Esophagus muscularis mucosa (tissue), 4 donors: ENCODE measurements at regions not wholly inside any gene's neighbourhood (a gene's known extent, or its start where the extent isn't known, plus 50 kb on each side); places are given as distances from the start of the nearest gene placed in this dataset.
"Not testable (repeated sequence)": the region's sequence is repeated elsewhere in the genome, so short reads cannot be mapped to it uniquely, and the experiment has no call there.

Experiments
- DNase-seq: peaks from one replicate; pipeline ENCODE4 v3.0.0-alpha.2; 2017; ENCODE audit errors: extremely low spot score
- H3K27ac ChIP-seq, 4 donors: fragments of 200-600 bp; sonication (generic); replicated peaks in 1 of 4; 1 replicate in 3 of 4; 2 replicates in 1 of 4; pipeline ENCODE4 v1.5.1; 2016 to 2019; ENCODE audit warnings: mild to moderate bottlenecking in 1 of 4
- H3K27me3 ChIP-seq, 4 donors: fragments of 200-600 bp; sonication (generic); one replicate each; pipeline versions ENCODE4 v1.5.1 to v1.6.0; 2016 to 2019
- H3K36me3 ChIP-seq, 4 donors: fragments of 200-600 bp; sonication (generic); one replicate each; pipeline ENCODE4 v1.5.1; 2016 to 2019
- H3K4me1 ChIP-seq, 4 donors: fragments of 200-600 bp; sonication (generic); one replicate each; pipeline ENCODE4 v1.5.1; 2016 to 2019
- H3K4me3 ChIP-seq, 4 donors: fragments of 200-600 bp; sonication (generic); 1 replicate in 2 of 4; 2 replicates in 2 of 4; pipeline ENCODE4 v1.5.1; 2016 to 2019; ENCODE audit warnings: mild to moderate bottlenecking in 4 of 4, moderate library complexity in 1 of 4
- H3K9me3 ChIP-seq, 4 donors: fragments of 200-600 bp; sonication (generic); 1 replicate in 3 of 4; 2 replicates in 1 of 4; pipeline ENCODE4 v1.5.1; 2016 to 2019
- CTCF ChIP-seq, 3 experiments: fragments of 200-600 bp in 2 of 3; fragments of 450-650 bp in 1 of 3; sonication (generic) in 2 of 3; IDR thresholded peaks; one replicate each; pipeline ENCODE4 v1.5.1; 2017 to 2019; ENCODE audit warnings: antibody characterized with exemption in 3 of 3, mild to moderate bottlenecking in 2 of 3, moderate library complexity in 1 of 3
- EP300 ChIP-seq: sonication (generic); formaldehyde crosslinking; IDR thresholded peaks from one replicate; pipeline ENCODE4 v1.6.1; 2017; ENCODE audit warnings: antibody characterized with exemption
- POLR2A ChIP-seq: fragments of 450-650 bp; IDR thresholded peaks from one replicate; pipeline ENCODE4 v1.6.1; 2017; ENCODE audit warnings: antibody characterized with exemption, moderate library complexity, mild to moderate bottlenecking, low read depth
- POLR2AphosphoS5 ChIP-seq, 2 donors: sonication (generic); formaldehyde crosslinking; IDR thresholded peaks; one replicate each; pipeline ENCODE4 v1.6.1; 2017; ENCODE audit warnings: antibody characterized with exemption in 2 of 2
- WGBS: methylation state at CpG from one replicate; pipeline ENCODE4 v1.1.5; 2018; 5-methylcytosine and 5-hydroxymethylcytosine counted together
- intact Hi-C: fragments of 100-400 bp; cut with DNase I; formaldehyde crosslinking; loops from one replicate; pipeline ENCODE4 v1.15.1; 2023

DNA sequence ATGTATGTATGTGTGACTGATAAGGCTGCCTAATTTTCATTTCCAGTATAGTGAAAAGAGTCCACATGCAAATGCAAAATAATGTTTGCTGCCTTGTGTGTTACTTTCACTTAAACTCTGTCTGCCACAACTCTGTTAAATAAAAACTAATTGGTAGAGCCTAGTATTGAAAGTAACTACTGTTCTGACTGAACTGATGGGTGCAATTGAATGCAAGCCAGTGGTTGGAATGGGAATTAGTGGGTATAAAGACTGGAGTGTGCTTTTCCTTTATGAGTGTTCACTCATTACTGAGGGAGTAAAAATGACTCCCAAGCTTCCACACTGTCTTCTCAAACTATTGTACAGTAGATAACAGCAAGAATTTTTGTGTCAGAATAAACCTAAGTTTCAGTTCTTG, 571.0 kb downstream of the TMTC2 start:
- Histone ChIP-seq H3K4me1 (no peaks in the 10 kb centered on the region), H3K27ac (no peak overlapping the region), H3K4me3 (no peak overlapping the region), H3K36me3 (no peaks in the 10 kb centered on the region), H3K27me3 (no peaks in the 10 kb centered on the region), H3K9me3 (no peaks in the 10 kb centered on the region)
- no peak for DNase-seq
- intact Hi-C loops = no loop called here
- no peak for TF ChIP-seq POLR2A
- no peak for TF ChIP-seq EP300
- TF ChIP-seq POLR2AphosphoS5 (IDR thresholded peaks at IDR 0.05) = no peak
- TF ChIP-seq CTCF (IDR thresholded peaks at IDR 0.05) = no peak

DNA sequence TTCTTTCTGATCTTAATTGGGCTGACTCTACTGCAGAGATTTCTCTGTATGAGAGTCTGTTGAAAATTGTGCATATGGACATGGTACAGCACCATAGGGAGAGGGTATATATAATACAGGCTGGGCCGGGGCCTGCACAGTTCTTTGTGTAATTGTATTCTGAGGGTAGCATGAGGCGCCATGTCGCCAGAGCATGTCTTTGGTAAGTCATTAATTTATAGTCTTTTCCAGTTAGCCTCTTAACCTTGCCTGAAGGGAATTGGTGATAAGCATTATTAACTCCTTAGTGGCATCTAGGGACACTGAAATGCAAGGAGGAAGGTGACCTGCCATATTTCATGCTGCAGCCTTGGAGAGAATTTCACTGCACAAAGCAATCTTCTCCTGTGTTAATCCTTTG, 569.9 kb downstream of the TMTC2 start:
- WGBS = 95% methylated on average over 3 of the region's 3 CpGs
- no peaks in the 10 kb centered on the region for H3K27me3 ChIP-seq
- no peaks in the 10 kb centered on the region for H3K4me1 ChIP-seq
- intact Hi-C loops = no loop called here
- no peak overlapping the region for H3K27ac ChIP-seq
- no peak for DNase-seq
- no peak overlapping the region for H3K4me3 ChIP-seq
- H3K9me3 ChIP-seq = no peaks in the 10 kb centered on the region
- TF ChIP-seq POLR2AphosphoS5 (IDR thresholded peaks at IDR 0.05) = no peak
- no peak for TF ChIP-seq CTCF (IDR thresholded peaks at IDR 0.05)
- TF ChIP-seq POLR2A = no peak
- TF ChIP-seq EP300 = no peak
- no peaks in the 10 kb centered on the region for H3K36me3 ChIP-seq

DNA sequence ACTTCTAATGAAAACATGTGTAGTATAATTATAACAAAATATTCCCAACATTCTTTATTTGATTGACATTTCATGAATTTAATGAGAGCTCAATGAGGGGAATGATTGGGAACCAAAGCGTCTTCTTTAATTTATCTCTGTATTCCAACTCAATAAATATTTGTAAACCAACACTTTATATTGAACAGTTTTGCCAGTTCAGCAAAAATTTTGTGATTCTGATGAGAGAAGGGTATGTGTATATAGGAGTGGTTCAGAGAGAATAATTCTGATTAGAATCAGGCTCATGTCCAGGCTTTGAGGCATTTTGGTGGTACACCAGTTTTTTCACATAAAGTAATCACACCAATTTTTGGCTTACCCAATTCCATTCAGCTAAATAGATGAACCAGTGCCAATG, 564.2 kb downstream of the TMTC2 start:
- Histone ChIP-seq H3K27me3 (no peaks in the 10 kb centered on the region), H3K4me1 (no peaks in the 10 kb centered on the region), H3K27ac (no peak overlapping the region), H3K4me3 (no peak overlapping the region), H3K36me3 (no peaks in the 10 kb centered on the region), H3K9me3 (no peaks in the 10 kb centered on the region)
- no peak for DNase-seq
- 86% methylated on average over 1 of the region's 1 CpG for WGBS
- intact Hi-C loops = no loop called here
- TF ChIP-seq CTCF (IDR thresholded peaks at IDR 0.05) (no peak), POLR2AphosphoS5 (IDR thresholded peaks at IDR 0.05) (no peak), EP300 (no peak), POLR2A (no peak)

GRCh38 chr12:83245156-83245555, 558.5 kb downstream of the TMTC2 start:
- H3K4me1 ChIP-seq = no peaks in the 10 kb centered on the region
- H3K27ac ChIP-seq = no peak overlapping the region
- TF ChIP-seq EP300 (no peak), POLR2AphosphoS5 (IDR thresholded peaks at IDR 0.05) (no peak), CTCF (IDR thresholded peaks at IDR 0.05) (no peak), POLR2A (no peak)
- H3K36me3 ChIP-seq = no peaks in the 10 kb centered on the region
- 77% methylated on average over 3 of the region's 3 CpGs for WGBS
- no peak overlapping the region for H3K4me3 ChIP-seq
- intact Hi-C loops = no loop called here
- no peaks in the 10 kb centered on the region for H3K9me3 ChIP-seq
- no peaks in the 10 kb centered on the region for H3K27me3 ChIP-seq
- no peak for DNase-seq

GRCh38 chr12:83244001-83244400, 557.3 kb downstream of the TMTC2 start:
- intact Hi-C loops = no loop called here
- Histone ChIP-seq H3K9me3 (no peaks in the 10 kb centered on the region), H3K36me3 (no peaks in the 10 kb centered on the region), H3K27me3 (no peaks in the 10 kb centered on the region), H3K27ac (no peak overlapping the region), H3K4me1 (no peaks in the 10 kb centered on the region), H3K4me3 (no peak overlapping the region)
- no peak for DNase-seq
- TF ChIP-seq CTCF (IDR thresholded peaks at IDR 0.05) (no peak), POLR2AphosphoS5 (IDR thresholded peaks at IDR 0.05) (no peak), EP300 (no peak)

GRCh38 chr12:83233987-83234386, 547.3 kb downstream of the TMTC2 start:
- DNase-seq, H3K27me3 ChIP-seq, H3K36me3 ChIP-seq, H3K9me3 ChIP-seq, H3K27ac ChIP-seq, intact Hi-C loops, H3K4me3 ChIP-seq, H3K4me1 ChIP-seq: not testable (repeated sequence)

- DNase-seq, H3K27ac ChIP-seq, H3K4me3 ChIP-seq, H3K4me1 ChIP-seq, H3K9me3 ChIP-seq, H3K36me3 ChIP-seq, H3K27me3 ChIP-seq, intact Hi-C loops: not testable (repeated sequence)
Measured at GRCh38 chr12:83226960-83227359, 540.3 kb downstream of the TMTC2 start.
